ENCODE measurements at regions not wholly inside any gene's neighbourhood (a gene's known extent, or its start where the extent isn't known, plus 50 kb on each side); places are given as distances from the start of the nearest gene placed in this dataset.

DNA sequence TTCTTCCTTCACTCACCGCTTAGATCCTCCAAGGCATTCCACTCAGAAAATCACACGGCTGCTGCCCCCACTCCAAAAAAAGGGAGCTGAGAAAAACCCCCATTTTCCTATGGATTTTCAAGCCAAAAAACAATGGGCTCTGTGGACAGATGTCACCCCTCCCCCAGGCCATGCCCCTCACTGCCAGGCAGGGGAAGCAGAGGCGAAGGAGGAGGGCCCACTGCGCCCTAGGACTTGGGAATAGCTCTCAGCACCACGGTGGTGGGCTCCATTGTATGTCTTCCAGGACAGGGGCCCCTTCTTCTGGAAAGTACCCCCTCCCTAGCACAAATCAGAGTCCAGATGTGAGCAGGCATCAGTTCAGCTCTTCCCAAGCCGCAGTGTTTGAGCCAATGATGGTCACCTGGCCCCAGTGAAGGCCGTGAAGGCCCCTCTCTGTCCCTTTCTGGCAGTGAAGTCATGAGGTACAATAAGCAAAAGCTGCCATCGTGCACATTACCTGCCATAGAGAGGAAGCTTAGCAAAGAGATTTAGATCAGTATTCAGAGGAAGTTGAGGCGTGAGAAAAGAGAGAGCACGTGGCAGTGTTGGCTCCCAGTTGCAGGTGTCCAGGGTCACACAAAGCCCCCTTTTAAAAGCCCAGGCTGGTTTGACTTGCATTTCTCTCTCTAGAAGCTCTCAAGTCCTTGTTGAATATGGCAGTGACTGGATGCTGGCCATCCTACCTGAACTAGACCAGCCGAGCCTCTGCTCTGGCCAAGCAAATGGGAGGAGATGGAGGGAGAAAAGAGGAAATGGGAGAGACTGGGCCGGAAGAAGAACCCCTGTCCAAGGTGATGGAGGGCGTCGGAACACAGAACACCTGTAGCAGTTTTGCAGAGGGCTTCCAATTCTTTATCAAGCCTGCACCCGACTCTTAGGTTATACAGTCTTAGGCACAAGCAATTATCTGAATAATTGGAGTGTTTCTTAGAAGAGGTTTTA is 149.0 kb downstream of the TOMM20 start:
- Histone ChIP-seq H3K27me3 (replicated peaks) (no peaks in the 10 kb centered on the region), H3K4me3 (ENCODE audit: low read depth, low read length) (no peak overlapping the region), H3K36me3 (replicated peaks) (no peaks in the 10 kb centered on the region), H3K27ac (peak overlapping the region; percentile 98)
- in situ Hi-C loops (cut with HindIII; ENCODE audit: low pct_ligation_motif_present, low sequenced_read_pairs): loop anchor here (10.0 kb wide), 1 partner anchor 95 kb away; no protein-coding TSS in a partner anchor
- TF ChIP-seq, protein P1, sequence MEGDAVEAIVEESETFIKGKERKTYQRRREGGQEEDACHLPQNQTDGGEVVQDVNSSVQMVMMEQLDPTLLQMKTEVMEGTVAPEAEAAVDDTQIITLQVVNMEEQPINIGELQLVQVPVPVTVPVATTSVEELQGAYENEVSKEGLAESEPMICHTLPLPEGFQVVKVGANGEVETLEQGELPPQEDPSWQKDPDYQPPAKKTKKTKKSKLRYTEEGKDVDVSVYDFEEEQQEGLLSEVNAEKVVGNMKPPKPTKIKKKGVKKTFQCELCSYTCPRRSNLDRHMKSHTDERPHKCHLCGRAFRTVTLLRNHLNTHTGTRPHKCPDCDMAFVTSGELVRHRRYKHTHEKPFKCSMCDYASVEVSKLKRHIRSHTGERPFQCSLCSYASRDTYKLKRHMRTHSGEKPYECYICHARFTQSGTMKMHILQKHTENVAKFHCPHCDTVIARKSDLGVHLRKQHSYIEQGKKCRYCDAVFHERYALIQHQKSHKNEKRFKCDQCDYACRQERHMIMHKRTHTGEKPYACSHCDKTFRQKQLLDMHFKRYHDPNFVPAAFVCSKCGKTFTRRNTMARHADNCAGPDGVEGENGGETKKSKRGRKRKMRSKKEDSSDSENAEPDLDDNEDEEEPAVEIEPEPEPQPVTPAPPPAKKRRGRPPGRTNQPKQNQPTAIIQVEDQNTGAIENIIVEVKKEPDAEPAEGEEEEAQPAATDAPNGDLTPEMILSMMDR (IDR thresholded peaks at IDR 0.05; ENCODE audit: low read depth, low read length, missing control alignments): no peak
- DNase-seq: no peak

GRCh38 chr1:234978397-234979295 is 150.0 kb downstream of the TOMM20 start:
- H3K27ac ChIP-seq: peak overlapping the region; percentile 98
- H3K27me3 ChIP-seq (replicated peaks): no peaks in the 10 kb centered on the region
- TF ChIP-seq, protein P1 (IDR thresholded peaks at IDR 0.05; ENCODE audit: low read depth, low read length, missing control alignments): peak; percentile 28
- no peaks in the 10 kb centered on the region for H3K36me3 ChIP-seq (replicated peaks)
- no peak overlapping the region for H3K4me3 ChIP-seq (ENCODE audit: low read depth, low read length)
- in situ Hi-C loops (cut with HindIII; ENCODE audit: low pct_ligation_motif_present, low sequenced_read_pairs): loop anchor here (10.0 kb wide), 1 partner anchor 96 kb away; no protein-coding TSS in a partner anchor
- DNase-seq: peak; percentile 89

GRCh38 chr1:234977875-234978396 is 150.7 kb downstream of the TOMM20 start:
- H3K36me3 ChIP-seq (replicated peaks): no peaks in the 10 kb centered on the region
- in situ Hi-C loops (cut with HindIII; ENCODE audit: low pct_ligation_motif_present, low sequenced_read_pairs): loop anchor here (10.0 kb wide), 1 partner anchor 97 kb away; no protein-coding TSS in a partner anchor
- peak overlapping the region; percentile 98 for H3K27ac ChIP-seq
- DNase-seq: no peak
- H3K4me3 ChIP-seq (ENCODE audit: low read depth, low read length): no peak overlapping the region
- H3K27me3 ChIP-seq (replicated peaks): no peaks in the 10 kb centered on the region
- TF ChIP-seq, protein P1 (IDR thresholded peaks at IDR 0.05; ENCODE audit: low read depth, low read length, missing control alignments): no peak

DNA sequence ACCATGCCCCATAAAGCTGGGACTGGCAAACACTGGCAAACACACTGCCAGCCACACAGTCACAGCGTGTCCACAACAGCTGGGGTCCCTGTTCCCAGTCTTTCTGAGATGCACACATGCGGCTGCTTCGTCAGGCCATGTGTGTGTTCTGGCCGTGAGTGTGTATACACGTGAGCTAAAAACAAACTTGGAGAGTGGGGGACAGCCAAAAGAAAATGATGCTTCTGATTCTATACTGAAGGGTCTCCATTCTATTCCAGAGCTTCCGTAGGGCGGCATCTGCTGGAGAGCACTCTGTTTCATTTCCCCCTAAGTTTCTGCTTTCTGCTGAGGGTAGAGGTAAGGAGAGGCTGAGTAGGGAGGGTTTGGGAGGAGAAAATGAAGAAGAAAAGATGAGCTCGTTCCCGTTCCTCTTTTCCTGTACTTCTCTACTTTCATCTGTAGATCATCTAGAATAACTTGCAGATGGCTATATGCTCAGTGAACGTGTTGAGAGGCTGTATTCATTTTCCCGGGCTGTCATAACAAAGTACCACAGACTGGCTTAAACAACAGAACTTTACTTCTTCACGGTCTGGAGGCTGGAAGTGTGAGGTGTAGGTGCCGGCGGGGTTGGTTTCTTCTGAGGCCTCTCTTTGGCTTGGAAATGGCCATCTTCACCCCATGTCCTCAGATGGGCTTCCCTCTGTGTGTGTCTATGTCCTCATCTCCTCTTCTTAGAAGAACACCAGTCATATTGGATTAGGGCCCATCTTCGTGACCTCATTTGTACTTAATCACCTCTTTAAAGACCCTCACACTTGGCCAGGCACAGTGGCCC is 151.6 kb downstream of the TOMM20 start:
- Histone ChIP-seq H3K27me3 (replicated peaks) (no peaks in the 10 kb centered on the region), H3K36me3 (replicated peaks) (no peaks in the 10 kb centered on the region), H3K4me3 (ENCODE audit: low read depth, low read length) (no peak overlapping the region), H3K27ac (no peak overlapping the region)
- TF ChIP-seq, protein P1 (IDR thresholded peaks at IDR 0.05; ENCODE audit: low read depth, low read length, missing control alignments): no peak
- in situ Hi-C loops (cut with HindIII; ENCODE audit: low pct_ligation_motif_present, low sequenced_read_pairs): loop anchor here (10.0 kb wide), 1 partner anchor 98 kb away; no protein-coding TSS in a partner anchor
- DNase-seq: no peak

Measured in brain microvascular endothelial cell (primary cell).